ENCODE measurements at regions not wholly inside any gene's neighbourhood (a gene's known extent, or its start where the extent isn't known, plus 50 kb on each side); places are given as distances from the start of the nearest gene placed in this dataset.

GRCh38 chr7:81207801-81208200 is 288.9 kb upstream of the SEMA3C start:
- TF ChIP-seq EZH2phosphoT487 (IDR thresholded peaks at IDR 0.05; ENCODE audit: borderline replicate concordance, low read length) = no peak
- no peak for TF ChIP-seq CTCF (conservative IDR thresholded peaks at IDR 0.05; ENCODE audit: low read depth, low read length)
